A673 (cell line): ENCODE measurements at regions not wholly inside any gene's neighbourhood (a gene's known extent, or its start where the extent isn't known, plus 50 kb on each side); places are given as distances from the start of the nearest gene placed in this dataset.

Source experiments
- BruUV-seq: library from RNA; stranded (reverse); fragments of 400-500 nt; replicated peaks from 2 replicates; lab custom pipeline; 2021; lab: Mats Ljungman, UMichigan
- CTCF ChIA-PET: fragments of 300-600 bp; sonication (Branson Sonifier 250); formaldehyde crosslinking; loops from one replicate; lab custom pipeline; 2022; ENCODE audit warnings: antibody characterized with exemption; lab: Charles Lee
- POLR2A ChIA-PET: fragments of 300-600 bp; sonication (Branson Sonifier 250); formaldehyde crosslinking; loops from one replicate; lab custom pipeline; 2022; ENCODE audit warnings: antibody characterized with exemption; ENCODE audit not compliant: low non-redundant PET; lab: Charles Lee
- DNase-seq: peaks from one replicate; pipeline ENCODE4 v3.0.0-alpha.2; 2015; ENCODE audit warnings: low spot score
- H3K27ac ChIP-seq: fragments of 200-600 bp; sonication (generic); 2 replicates; pipeline ENCODE4 v1.5.1; 2016; ENCODE audit warnings: mixed run types, low read depth, mild to moderate bottlenecking, mixed read lengths, antibody characterized with exemption, low read length; ENCODE audit not compliant: poor library complexity, severe bottlenecking
- H3K27me3 ChIP-seq: fragments of 200-600 bp; sonication (generic); replicated peaks from 2 replicates; pipeline ENCODE4 v1.6.1; 2017; ENCODE audit warnings: mixed run types, low read depth, mild to moderate bottlenecking, mixed read lengths, antibody characterized with exemption, low read length; ENCODE audit not compliant: insufficient read depth, poor library complexity
- H3K36me3 ChIP-seq: fragments of 200-600 bp; sonication (generic); 2 replicates; pipeline ENCODE4 v1.6.1; 2016; ENCODE audit warnings: mixed run types, mild to moderate bottlenecking, mixed read lengths, antibody characterized with exemption, low read length; ENCODE audit not compliant: insufficient read depth, poor library complexity, severe bottlenecking
- H3K4me1 ChIP-seq: fragments of 200-600 bp; sonication (generic); 2 replicates; pipeline ENCODE4 v1.6.1; 2017; ENCODE audit warnings: mixed run types, mild to moderate bottlenecking, mixed read lengths, antibody characterized with exemption, low read length; ENCODE audit not compliant: insufficient read depth, poor library complexity, severe bottlenecking
- H3K4me3 ChIP-seq: fragments of 200-600 bp; sonication (generic); 2 replicates; pipeline ENCODE4 v1.5.1; 2016; ENCODE audit warnings: low read depth, mixed run types, mild to moderate bottlenecking, mixed read lengths, low read length; ENCODE audit not compliant: poor library complexity, severe bottlenecking
- H3K9me3 ChIP-seq: fragments of 200-600 bp; sonication (generic); 2 replicates; pipeline ENCODE4 v1.6.1; 2016; ENCODE audit warnings: mixed run types, low read depth, mild to moderate bottlenecking, mixed read lengths, antibody characterized with exemption, low read length; ENCODE audit not compliant: poor library complexity, severe bottlenecking
- EZH2 ChIP-seq: fragments of 200-600 bp; sonication (generic); IDR thresholded peaks from 2 replicates; pipeline ENCODE4 v1.6.1; 2017; ENCODE audit warnings: borderline replicate concordance, low read depth, mild to moderate bottlenecking, mixed read lengths, antibody characterized with exemption, low read length; ENCODE audit not compliant: poor library complexity, severe bottlenecking
- intact Hi-C: fragments of 100-400 bp; cut with micrococcal nuclease; formaldehyde crosslinking; loops from one replicate; pipeline ENCODE4 v1.10.0; 2022; ENCODE audit not compliant: unreplicated experiment
- TF ChIP-seq, protein P1 (sequence below): fragments of 300-800, 200-600 bp; sonication (generic); conservative IDR thresholded peaks from 2 replicates; pipeline ENCODE4 v1.5.1; 2017; ENCODE audit warnings: low read depth, mild to moderate bottlenecking, antibody characterized with exemption, low read length, moderate library complexity, mixed read lengths

DNA sequence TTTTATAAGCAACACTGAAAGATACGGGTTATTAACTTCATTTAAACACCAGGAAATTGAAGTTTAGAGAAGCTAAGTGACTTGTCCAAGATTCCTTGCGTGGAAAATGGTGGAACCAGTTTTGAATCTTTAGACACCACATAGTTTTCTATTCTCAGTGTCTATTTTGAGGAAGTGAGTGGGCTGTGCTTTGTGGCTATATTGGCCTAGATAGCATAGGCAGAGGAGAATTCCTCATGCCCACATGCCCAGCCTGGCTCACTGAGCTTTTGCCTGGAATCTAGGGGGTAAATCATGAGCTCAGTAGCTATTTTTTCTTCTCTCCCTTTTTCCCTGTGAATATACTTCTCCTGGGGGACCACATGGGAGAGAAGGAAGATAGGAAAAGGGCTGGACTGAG lies 431.3 kb downstream of the HS3ST3B1 start:
- CTCF ChIA-PET, result no interaction called here
- H3K9me3 ChIP-seq, result peaks cover 30% of the 10 kb centered on the region
- POLR2A ChIA-PET, result no interaction called here

DNA sequence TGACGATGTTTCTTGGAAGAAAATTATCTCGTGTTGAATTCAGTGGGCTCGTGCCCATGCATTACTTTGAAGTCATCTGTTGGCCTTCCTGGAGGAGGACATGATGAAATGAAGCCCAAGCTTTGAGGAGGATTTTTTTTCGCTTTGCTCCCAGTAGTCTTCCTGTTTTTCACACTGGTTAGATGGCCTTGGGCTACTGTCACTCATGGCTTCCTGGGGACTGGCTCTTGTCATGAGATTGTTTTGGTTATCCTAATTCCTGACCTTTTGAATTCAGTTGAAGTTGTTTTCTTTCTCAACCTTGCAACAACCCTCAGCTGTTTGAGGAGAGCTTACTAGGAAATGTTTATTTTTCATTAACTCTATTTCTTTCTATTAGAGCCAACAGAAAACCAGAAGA lies 430.7 kb downstream of the HS3ST3B1 start:
- BruUV-seq, result no TSS peak
- H3K36me3 ChIP-seq, result no peaks in the 10 kb centered on the region
- peaks cover 29% of the 10 kb centered on the region for H3K9me3 ChIP-seq
- TF ChIP-seq EZH2, result no peak
- TF ChIP-seq, protein P1, sequence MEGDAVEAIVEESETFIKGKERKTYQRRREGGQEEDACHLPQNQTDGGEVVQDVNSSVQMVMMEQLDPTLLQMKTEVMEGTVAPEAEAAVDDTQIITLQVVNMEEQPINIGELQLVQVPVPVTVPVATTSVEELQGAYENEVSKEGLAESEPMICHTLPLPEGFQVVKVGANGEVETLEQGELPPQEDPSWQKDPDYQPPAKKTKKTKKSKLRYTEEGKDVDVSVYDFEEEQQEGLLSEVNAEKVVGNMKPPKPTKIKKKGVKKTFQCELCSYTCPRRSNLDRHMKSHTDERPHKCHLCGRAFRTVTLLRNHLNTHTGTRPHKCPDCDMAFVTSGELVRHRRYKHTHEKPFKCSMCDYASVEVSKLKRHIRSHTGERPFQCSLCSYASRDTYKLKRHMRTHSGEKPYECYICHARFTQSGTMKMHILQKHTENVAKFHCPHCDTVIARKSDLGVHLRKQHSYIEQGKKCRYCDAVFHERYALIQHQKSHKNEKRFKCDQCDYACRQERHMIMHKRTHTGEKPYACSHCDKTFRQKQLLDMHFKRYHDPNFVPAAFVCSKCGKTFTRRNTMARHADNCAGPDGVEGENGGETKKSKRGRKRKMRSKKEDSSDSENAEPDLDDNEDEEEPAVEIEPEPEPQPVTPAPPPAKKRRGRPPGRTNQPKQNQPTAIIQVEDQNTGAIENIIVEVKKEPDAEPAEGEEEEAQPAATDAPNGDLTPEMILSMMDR, result no peak
- DNase-seq, result no peak
- H3K27ac ChIP-seq, result no peak overlapping the region
- no peaks in the 10 kb centered on the region for H3K4me1 ChIP-seq
- H3K27me3 ChIP-seq, result no peaks in the 10 kb centered on the region
- ChIA-PET POLR2A (no interaction called here), CTCF (no interaction called here)
- intact Hi-C loops, result loop anchor here (10.0 kb wide), 1 partner anchor 613 kb away; the partner anchor contains the start of gene TEKT3
- no peak overlapping the region for H3K4me3 ChIP-seq

More for the DNA sequence above, 431.3 kb downstream of the HS3ST3B1 start:
- no peak overlapping the region for H3K4me3 ChIP-seq
- DNase-seq, result no peak
- H3K36me3 ChIP-seq, result no peaks in the 10 kb centered on the region
- H3K27ac ChIP-seq, result no peak overlapping the region
- no peaks in the 10 kb centered on the region for H3K27me3 ChIP-seq
- no peaks in the 10 kb centered on the region for H3K4me1 ChIP-seq
- no TSS peak for BruUV-seq
- TF ChIP-seq EZH2, result no peak
- TF ChIP-seq, protein P1, result no peak
- intact Hi-C loops, result loop anchor here (10.0 kb wide), 1 partner anchor 613 kb away; the partner anchor contains the start of gene TEKT3

DNA sequence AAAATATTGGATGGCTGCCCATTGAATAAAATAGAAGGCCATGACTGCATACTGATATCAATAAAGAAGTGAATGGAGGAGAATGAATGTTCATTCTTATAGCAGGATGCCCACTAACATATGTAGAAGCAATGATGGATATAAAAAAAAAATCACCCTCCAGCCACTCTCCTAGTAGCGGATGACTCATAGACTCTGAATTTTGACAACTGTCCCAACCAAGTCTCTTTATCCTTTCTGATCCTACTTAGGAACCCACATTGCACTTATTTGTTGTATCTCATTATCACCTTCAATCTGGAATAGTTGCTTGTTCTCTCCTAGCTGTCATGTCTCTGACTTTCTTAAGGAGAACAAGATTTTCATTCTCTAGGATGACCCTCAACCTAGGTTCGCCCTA lies 429.9 kb downstream of the HS3ST3B1 start:
- BruUV-seq, result no TSS peak
- no peaks in the 10 kb centered on the region for H3K36me3 ChIP-seq
- no peaks in the 10 kb centered on the region for H3K4me1 ChIP-seq
- DNase-seq, result no peak
- H3K27me3 ChIP-seq, result no peaks in the 10 kb centered on the region
- H3K9me3 ChIP-seq, result peaks cover 27% of the 10 kb centered on the region
- H3K27ac ChIP-seq, result no peak overlapping the region
- TF ChIP-seq, protein P1, result no peak
- no peak for TF ChIP-seq EZH2
- ChIA-PET CTCF (no interaction called here), POLR2A (no interaction called here)
- intact Hi-C loops, result loop anchor here (10.0 kb wide), 1 partner anchor 614 kb away; the partner anchor contains the start of gene TEKT3
- no peak overlapping the region for H3K4me3 ChIP-seq
